ENCODE measurements at regions not wholly inside any gene's neighbourhood (a gene's known extent, or its start where the extent isn't known, plus 50 kb on each side); places are given as distances from the start of the nearest gene placed in this dataset.

- H4K5ac ChIP-seq (ENCODE audit: insufficient read length, low read depth, low read length) = no peak overlapping the region
- no peak overlapping the region for H3K4me2 ChIP-seq (ENCODE audit: insufficient read depth, insufficient read length, low read length)
- Mint-ChIP-seq H3K9me3 (no peaks in the 10 kb centered on the region; a peak in 1 of 5 replicates), H3K4me1 (no peaks in the 10 kb centered on the region), H3K27me3 (ENCODE audit: low read depth) (no peaks in the 10 kb centered on the region), H3K36me3 (ENCODE audit: insufficient read depth in 1 of 3, low read depth in 3 of 3) (no peaks in the 10 kb centered on the region), H3K4me3 (no peak overlapping the region), H3K27ac (no peak overlapping the region)
- H3K14ac ChIP-seq (ENCODE audit: insufficient read depth, low read length) = no peak overlapping the region
- H3K9ac ChIP-seq (ENCODE audit: extremely low read depth, insufficient read length, low read length) = no peak overlapping the region
- H2BK120ac ChIP-seq (ENCODE audit: low read depth, low read length, poor library complexity, severe bottlenecking) = no peak overlapping the region
- no peak overlapping the region for H2BK5ac ChIP-seq (ENCODE audit: insufficient read length, low read length)
- no peak overlapping the region for H3K4ac ChIP-seq (ENCODE audit: low read depth, low read length)
- no peaks in the 10 kb centered on the region for H3K27me3 ChIP-seq (ENCODE audit: insufficient read depth, low read length)
- no peak overlapping the region for H2BK12ac ChIP-seq (ENCODE audit: insufficient read length, low read depth, low read length)
- no peak overlapping the region for H3K27ac ChIP-seq (ENCODE audit: insufficient read length, low read depth, low read length)
- H3K18ac ChIP-seq (ENCODE audit: insufficient read length, low read depth, low read length) = no peak overlapping the region
- H2BK15ac ChIP-seq (ENCODE audit: low read depth, low read length) = no peak overlapping the region
- no peak overlapping the region for H3K56ac ChIP-seq (ENCODE audit: insufficient read length, low read depth, low read length)
- H3K23me2 ChIP-seq (ENCODE audit: insufficient read length, low read depth, low read length, poor library complexity, severe bottlenecking) = no peaks in the 10 kb centered on the region
- H3K23ac ChIP-seq (ENCODE audit: insufficient read length, low read depth, low read length) = no peak overlapping the region
- DNase-seq = no peak
- no peaks in the 10 kb centered on the region for H3K4me1 ChIP-seq (ENCODE audit: insufficient read depth, low read length)
- H3K9me3 ChIP-seq (ENCODE audit: control insufficient read depth, low read depth, low read length) = no peaks in the 10 kb centered on the region
- H3K79me1 ChIP-seq (ENCODE audit: insufficient read depth, low read depth, low read length, poor library complexity, severe bottlenecking) = no peaks in the 10 kb centered on the region
- no peaks in the 10 kb centered on the region for H4K20me1 ChIP-seq (ENCODE audit: control insufficient read depth, insufficient read depth, insufficient read length)
- TF ChIP-seq CTCF (conservative IDR thresholded peaks at IDR 0.05) = no peak
- no peak overlapping the region for H2AK5ac ChIP-seq (ENCODE audit: insufficient read length, low read length)
- no peak overlapping the region for H2AFZ ChIP-seq (ENCODE audit: low read length)
- H3K79me2 ChIP-seq (ENCODE audit: insufficient read depth, low read length) = no peaks in the 10 kb centered on the region
- H4K8ac ChIP-seq (replicated peaks; ENCODE audit: insufficient read length, low read depth, low read length) = no peak overlapping the region
- H3T11ph ChIP-seq (ENCODE audit: low read length) = no peak overlapping the region
- no peak overlapping the region for H2BK20ac ChIP-seq (ENCODE audit: low read depth, low read length, poor library complexity, severe bottlenecking)
- no peak overlapping the region for H4K91ac ChIP-seq (ENCODE audit: insufficient read length, low read depth, low read length)
- no CpG with 5 or more reads among the region's 1 CpG for WGBS (ENCODE audit: extremely low coverage, insufficient read length, low lambda C conversion rate)
Observed at GRCh38 chr3:22231061-22231460, 480.1 kb upstream of the ZNF385D start.
